HG02981 (cell line): ENCODE measurements at regions not wholly inside any gene's neighbourhood (a gene's known extent, or its start where the extent isn't known, plus 50 kb on each side); places are given as distances from the start of the nearest gene placed in this dataset.

Experiments used
- ATAC-seq: cut with Tn5 transposase; IDR thresholded peaks from one replicate; pipeline ENCODE4 v1.9.1; 2021; ENCODE audit warnings: mild to moderate bottlenecking, moderate library complexity; ENCODE audit not compliant: unreplicated experiment

DNA sequence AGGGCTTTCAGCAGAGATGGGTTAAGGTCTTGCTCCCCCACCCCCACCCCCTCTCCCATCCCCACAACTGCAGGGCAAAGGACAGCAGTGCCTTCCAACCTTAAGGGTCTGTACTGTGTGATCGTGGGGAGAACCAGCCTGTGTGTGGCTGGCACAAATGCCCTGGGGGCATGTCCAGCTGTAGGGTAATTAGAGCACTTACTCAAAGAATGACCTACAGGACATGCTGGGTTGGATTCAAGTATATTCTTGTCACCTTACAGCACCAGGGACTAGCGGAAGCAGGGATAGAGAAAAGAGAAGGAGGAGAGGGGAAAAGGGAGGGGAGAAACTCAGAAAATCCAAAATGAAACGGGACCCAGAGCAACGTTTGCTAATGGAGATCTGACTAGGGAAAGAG, 191.3 kb upstream of the GATB start:
- no peak for ATAC-seq

DNA sequence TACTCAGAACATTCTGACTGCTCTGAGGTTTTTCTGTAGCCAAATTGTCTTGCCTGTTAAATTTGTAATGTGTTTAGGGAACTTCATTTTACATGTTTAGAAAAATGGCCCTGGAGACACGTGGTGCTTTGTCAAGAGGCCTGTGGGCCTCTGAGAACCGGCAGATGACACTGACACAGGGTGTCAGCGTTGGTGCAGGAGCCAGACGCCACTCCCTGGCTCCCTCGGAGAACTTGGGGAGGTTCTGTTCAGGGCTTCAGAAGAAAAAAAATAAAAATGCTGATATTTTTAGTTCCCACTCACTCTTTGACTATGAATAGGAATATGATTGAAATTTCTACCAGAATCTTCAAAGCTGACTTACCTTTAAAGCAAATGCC, 190.9 kb upstream of the GATB start:
- no peak for ATAC-seq

DNA sequence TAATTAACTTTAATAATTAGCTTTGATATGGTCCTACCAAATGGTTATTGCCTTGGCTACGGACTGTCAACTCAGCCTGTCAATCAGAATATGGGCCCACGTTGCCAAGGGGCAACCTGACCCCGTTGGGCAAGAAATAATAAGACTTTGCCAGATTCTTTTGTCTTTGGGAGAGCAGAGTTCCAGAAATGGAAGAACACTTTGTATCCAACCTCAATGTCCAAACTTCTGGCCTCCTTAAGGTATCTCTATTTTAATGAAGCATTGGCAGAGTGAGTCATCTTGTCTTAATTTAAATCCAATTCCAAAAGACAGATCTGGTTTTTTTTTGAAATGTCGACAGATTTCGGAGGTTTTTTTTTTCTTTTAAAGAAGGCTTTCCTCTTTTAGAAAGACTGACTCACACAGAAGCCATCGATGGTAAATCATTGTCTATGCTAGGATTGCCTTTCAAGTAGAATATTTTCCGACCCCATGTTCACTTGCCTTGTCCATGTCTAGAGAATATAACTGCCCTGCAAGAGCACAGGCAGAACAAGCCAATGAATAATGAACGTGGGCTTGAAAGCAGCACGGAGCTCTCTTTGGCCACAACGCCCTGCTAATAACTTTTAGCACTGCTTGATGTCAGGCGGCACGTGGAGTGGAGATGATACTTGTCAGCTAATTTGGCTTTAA, 190.3 kb upstream of the GATB start:
- no peak for ATAC-seq

DNA sequence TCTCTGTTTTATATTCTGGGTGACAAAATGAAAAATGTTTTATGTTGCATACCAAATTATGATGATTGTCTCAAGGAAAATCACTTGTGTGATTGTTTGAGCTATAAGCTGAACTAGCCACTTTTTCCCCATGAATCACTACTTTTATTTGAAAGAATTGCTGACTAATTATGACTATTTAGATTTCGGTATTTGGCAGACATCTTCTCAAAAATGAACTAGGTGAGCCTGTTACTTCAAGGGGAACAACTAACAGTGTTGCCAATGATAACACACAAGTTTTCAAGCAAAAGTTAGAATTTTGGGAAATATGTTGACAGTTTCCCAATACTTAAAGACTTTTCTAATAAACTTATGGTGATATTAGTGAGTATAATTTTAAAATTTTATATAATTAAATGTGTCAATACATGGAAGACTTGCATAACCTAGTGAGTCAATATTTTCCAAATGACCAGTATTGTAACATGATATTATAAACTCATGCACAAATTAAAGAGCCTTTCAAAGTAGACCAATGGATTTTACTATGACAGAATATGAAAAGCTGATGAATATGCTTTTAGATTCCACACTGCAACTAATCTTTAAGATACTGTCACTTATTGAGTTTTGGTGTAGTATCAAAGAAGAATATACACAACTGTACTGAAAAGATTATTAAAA, 187.7 kb upstream of the GATB start:
- ATAC-seq, result no peak

DNA sequence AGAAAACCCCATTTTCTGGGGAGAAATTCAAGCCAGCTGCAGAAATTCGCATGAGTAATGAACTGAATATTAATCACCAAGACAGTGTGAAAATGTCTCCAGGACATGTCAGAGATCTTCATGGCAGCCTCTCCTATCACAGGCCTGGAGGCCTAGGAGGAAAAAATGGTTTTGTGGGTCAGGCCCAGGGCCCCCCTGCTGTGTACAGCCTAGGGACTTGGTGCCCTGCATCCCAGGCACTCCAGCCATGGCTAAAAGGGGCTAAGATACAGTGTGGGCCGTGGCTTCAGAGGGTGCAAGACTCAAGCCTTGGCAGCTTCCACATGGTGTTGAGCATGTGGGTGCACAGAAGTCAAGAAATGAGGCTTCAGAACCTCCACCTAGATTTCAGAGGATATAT, 185.9 kb upstream of the GATB start:
- ATAC-seq, result no peak

DNA sequence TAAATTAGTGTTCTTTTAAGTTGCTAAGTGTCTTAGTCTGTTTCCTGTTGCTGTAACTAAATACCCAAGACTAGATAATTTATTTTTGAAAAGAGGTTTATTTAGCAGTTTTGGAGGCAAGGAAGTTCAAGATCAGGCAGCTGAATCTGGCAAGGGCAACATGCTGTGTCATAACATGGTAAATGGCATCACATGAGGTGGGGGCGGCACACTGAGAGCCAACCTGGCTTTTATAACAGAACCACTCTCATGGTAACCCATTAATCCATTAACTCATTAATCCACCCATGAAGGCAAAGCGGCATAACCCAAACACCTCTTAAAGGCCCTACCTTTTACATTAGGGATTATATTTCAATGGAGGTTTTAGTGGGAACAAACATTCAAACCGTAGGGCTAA, 182.2 kb upstream of the GATB start:
- no peak for ATAC-seq

DNA sequence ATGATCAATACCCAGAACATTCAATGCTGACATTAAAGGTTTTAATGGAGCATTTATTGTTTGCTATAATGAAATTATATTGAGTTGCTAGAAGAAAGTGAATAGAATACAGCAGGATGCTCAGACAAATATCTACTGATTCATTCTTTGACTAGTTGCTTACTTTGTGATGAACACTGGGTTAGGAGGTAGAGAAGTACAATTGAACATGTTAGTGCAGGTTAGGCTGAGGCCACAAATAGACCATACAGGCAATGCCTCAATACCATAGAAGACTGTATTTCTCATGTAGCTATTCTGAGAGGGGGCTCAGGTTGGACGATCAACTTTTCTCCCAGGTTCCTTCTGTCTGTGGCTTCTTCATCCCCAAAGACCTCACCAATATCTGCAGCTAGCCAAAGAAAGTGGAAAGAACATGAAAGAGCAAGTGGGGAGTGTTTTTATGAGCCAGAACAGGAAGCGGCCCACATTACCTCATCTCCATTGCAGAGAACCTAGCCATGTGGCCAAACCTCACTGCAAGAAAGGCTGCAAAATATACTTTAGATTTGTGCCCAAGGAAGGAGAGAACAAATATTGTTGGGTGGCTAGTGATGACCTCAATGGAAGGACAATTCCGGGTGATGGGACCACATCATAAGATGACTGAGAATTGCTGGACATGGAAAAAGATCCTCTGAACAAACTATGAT, 180.3 kb upstream of the GATB start:
- no peak for ATAC-seq

DNA sequence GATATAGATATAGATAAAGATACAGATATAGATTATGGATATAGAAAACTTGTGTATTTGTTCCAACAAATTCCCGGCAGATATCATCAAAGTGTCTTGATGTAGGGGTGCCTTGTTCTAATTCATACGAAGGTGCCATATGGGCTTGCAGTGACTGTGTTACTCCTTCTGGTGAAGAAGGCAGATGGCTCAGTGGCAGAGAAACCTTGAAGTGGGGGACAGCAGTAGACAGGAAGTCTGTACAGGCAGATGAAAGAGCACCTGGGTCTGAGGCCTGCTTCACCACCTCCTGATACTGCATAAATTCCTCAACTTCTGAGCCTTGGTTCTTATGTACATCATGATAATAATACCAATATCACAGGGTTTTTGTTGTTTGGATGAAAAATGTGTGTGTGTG, 179.5 kb upstream of the GATB start:
- ATAC-seq, result no peak

DNA sequence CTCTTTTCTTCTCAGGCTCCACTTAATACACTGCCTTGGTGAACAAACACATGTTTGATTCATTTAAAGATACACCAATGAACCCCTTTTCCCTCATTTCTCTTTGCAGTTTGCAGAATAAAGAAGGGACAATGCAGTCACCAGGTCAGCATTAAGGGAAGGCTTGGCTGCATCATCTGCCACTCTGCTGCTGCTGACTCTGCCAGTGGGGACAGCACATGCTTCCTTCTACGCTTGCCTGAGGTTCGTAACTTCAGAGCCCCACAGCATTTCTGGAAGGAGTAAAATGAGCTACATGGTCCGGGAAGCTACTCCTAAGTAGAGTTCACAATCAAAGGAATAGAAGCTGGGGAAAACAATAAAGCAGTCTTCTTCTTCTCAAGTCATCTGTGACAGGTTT, 178.9 kb upstream of the GATB start:
- ATAC-seq, result no peak

DNA sequence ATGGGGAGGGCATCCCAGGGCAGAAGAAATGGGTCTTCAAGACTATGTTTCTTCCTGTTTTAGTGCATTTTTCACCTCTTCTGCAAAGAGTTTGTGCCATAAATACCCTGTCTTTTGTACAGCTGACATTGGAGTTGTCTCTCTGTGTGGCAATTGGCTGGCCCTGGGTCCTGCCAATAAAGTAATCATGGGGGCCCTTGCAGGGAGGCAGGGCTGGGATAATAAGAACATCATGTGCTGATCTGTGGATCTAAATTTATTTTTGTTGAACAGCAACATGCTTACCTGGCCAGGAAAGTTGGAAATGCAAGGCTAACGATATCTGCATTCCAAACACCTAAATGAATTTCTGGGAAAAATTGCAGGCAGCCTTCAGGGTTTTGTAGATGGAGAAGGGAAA, 174.6 kb upstream of the GATB start:
- no peak for ATAC-seq

DNA sequence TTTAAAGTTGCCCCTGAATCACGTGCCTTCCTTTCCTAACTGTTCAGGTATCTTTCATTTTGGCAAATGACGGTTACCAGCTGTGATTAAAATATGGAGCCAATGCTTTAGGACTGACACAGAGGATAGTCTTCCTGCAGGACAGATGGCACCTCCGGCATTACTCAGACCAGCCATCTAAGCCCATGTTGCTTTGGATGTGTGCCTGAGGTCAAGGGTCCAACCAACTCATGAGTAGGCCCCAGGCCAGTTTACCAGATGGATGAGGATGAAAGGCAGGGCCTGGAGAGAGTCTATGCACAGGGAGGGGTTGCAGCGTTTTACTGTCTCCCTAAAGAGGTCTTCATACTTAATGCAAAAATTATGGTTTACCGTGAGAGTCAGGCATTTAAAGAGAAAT, 174.0 kb upstream of the GATB start:
- ATAC-seq, result no peak

DNA sequence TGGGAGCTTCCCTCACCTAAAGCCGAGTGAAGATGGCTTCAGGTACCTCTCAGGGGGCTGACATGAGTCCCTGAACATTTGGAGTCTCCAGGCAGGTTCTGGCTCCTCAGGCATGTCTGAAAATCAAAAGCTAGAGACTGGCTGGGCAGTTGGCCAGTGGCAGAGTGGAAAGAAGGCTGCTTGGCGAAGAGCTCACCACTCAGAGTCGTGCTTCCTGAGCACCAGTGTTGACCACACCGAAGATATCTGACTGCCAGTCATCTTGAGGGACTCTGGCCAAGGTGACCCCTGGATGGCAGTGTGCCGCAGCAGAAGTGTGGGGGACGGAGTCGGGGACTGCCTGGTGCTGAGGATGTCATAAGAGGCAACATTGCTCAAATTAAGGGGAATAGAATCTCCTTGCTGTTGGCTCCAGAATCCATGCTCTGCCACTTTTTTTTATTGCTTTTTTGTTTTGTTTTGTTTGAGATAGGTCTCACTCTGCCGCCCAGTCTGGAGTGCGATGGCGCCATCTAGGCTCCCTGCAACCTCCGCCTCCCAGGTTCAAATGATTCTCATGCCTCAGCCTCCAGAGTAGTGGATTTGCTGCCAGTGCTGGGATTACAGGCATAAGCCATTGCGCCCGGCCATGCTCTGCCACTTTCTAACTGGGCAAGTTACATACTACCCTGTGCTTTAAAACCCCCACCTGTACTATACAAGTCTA, 172.5 kb upstream of the GATB start:
- ATAC-seq, result no peak

DNA sequence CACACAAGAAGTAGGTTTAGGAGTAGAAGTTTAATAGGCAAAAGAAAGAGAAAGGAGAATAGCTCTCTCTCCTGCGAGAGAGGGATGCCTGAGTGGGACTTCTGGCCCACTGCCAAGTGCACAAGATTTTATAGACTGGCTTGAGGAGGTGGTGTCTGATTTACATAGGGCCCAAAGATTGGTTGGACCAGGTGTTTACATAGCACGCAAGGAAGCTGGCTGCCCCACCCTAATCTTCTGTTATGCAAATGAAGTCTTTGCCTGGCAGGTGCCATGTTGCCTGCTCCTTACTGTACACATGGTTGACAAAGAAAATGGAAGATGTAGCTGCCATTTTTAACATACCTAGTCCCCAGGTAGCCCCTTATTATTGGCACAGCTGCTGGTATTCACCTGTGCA, 170.8 kb upstream of the GATB start:
- no peak for ATAC-seq

DNA sequence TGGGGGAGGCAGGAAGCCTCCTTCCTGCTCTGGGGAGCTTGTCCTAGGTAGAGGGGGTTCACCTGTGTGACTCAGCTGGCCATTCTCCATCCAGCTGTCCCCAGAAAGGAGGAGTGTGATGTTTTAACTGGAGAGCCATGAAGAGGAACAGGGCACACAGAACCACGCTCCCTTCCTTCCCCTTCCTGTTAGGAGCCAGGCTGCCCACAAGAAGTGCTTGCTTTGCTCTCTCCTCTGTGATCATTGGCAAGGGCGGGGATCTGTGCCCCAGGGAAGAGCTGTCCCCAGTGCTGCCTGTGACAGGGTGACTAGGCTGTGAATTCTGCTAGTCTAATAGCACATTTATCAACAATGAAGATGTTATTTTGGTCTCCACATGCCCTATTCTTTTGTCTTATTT, 169.6 kb upstream of the GATB start:
- ATAC-seq, result no peak

DNA sequence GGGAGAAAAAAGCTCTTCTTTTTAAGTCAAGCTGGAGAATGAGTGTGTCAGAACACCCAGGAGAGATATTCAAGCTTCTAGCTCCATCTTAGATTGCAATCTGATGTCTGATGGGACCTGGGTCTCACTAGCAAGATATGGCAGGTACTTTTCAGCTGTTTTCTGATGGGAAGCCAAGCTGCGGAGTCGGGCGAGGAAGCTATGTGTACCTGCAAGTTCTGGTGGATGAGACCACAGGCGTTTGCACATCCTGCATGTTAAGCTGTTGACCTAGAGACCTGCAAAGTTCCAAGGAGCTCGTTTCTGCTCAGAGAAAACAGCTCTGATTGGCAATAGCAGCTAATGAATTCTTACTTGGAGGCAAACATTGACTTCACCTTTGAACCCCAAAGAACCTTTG, 167.3 kb upstream of the GATB start:
- ATAC-seq, result no peak

DNA sequence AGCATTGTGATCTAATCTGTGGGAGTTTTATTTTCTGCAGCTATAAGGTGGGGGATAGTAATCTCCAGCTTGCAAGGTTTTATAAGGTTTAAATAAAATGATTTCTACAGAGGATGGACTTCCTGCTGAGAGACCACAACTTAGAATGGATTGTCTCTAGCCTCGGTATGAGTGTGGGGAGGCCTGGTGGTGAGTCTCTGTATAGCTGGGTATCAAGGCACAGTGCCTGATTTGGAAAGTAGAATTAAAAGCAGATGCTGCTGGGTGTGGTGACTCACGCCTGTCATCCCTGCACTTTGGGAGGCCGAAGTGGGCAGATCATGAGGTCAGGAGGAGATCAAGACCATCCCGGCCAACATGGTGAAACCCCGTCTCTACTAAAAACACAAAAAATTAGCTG, 162.0 kb upstream of the GATB start:
- ATAC-seq, result no peak

DNA sequence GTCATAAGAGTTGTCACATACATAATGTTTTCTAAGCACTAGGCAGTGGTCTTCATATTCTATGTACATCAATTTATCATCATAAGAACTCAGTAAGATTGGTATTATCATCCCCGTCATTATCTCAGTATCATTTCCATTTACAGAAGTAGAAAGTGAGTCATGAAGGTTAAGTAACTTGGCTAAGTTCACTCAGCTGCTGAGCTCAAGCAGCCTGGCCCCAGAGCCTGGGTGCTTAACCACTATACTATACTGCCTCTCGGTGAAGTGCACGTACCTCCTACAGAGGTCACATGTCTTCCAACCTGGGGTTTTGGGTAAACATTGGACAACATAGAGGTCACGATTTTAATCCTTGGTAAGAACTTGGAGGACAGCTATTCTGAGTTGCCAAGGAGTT, 161.5 kb upstream of the GATB start:
- no peak for ATAC-seq

DNA sequence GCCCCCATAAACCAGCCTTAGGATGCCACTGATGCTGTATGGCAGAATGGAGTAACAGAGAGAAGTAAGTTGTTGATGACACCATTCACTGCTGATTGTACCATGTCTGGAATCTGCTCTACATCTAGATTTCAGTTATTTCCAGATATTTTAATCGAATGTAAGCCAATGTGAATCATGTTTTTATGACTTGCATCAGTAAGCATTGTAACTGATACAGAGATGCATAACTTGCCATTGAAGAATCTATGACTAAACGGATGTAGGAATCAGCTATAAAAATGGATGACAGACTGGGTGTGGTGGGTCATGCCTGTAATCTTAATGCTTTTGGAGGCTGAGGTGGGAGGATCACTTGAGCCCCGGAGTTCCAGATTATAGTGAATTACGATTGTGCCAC, 161.0 kb upstream of the GATB start:
- no peak for ATAC-seq

DNA sequence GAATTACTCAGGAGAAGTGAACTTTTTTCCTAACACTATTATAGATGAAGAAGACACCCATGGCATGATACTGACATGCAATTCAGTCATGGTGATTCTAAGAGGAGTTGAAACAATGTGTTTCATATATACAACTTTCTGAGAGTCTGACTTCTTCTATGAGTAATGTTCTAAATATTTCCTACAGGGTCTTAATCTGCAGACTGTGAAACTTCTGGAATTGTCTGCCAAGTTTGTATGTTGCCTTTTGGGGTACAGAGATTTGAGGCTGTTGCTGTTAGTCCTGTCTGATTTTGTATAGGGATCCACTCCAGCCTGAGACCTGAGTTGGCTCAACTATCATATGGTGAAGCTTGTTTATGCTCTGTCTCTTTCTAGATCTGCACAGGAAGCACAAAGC, 160.6 kb upstream of the GATB start:
- ATAC-seq, result no peak

DNA sequence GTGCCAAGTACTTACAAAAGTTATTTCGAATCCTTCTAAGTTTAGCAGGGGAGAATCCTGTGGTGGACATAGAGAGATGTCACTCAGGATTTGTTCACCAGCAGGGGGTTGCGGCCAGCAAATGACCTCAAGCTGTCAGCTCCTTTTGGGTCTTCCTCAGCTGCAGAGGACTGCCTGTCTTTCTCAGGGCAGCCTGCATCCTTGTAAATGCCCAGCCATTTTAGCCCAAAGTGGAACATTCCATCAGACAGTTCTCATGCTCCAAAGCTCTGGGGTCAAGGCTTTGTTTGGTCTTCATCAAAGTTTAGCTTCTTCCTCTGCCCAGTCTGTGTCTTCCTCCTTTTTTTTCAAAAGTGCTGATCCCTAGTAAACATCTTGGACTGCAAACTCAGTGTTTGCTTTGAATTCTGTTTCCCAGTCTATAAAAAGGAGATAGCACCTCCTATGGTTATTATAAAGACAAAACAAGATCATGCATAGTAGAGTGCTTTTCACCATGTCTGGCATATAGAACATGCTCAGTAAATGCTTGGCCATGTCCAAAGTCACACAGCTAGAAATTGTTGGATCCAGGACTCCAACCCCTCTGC, 156.4 kb upstream of the GATB start:
- ATAC-seq, result no peak

DNA sequence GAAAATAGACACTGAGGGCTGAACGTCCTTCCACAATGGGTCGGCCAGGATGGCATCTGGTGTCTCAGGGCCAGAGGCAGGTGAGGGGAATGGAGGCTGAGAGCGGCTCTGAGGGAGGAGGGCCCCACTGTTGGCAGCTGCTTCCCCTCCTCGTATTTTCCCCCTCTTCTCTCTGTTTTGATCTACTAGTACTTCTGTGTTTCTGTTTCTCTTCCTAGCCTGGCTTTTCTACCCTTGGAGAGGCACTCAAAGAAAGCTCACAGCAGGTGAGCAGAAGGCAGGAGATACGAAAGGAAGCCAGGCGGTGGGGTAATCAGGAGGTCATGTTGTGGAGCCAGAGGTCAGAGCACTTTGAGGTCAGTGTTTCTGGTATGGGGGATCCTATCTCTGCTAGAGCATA, 151.8 kb upstream of the GATB start:
- ATAC-seq, result no peak

DNA sequence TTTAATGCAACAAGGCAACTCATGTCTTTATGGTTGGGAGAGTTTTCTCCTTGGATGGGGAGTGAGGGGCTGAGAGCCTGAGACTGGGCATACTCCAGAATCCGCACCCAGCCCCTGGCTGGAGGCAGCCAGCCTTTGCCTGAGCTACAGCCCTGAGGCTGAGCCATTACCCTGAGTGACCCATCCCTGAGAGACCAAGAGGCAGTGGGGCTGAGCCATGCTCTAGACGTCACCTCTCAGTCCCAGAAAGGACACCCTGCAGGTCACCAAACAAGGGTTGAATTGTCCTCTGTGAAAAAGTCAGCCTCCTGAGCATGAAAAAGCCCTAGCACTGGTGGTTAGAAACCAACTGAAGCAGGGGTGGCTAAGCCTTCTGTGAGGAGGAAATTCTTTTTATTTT, 151.2 kb upstream of the GATB start:
- no peak for ATAC-seq
